GM21786 (cell line): ENCODE measurements at regions not wholly inside any gene's neighbourhood (a gene's known extent, or its start where the extent isn't known, plus 50 kb on each side); places are given as distances from the start of the nearest gene placed in this dataset.

Experiments used
- ATAC-seq: cut with Tn5 transposase; IDR thresholded peaks from one replicate; pipeline ENCODE4 v1.9.1; 2021; ENCODE audit not compliant: unreplicated experiment

- ATAC-seq: no peak
Measured at GRCh38 chr5:174229514-174230370, 184.2 kb downstream of the NSG2 start.

GRCh38 chr5:174231956-174232487 lies 186.5 kb downstream of the NSG2 start:
- no peak for ATAC-seq

GRCh38 chr5:174234388-174234787 lies 188.9 kb downstream of the NSG2 start:
- no peak for ATAC-seq

- no peak for ATAC-seq
Measured at GRCh38 chr5:174235221-174236011, 189.9 kb downstream of the NSG2 start.

- ATAC-seq: no peak
Measured at GRCh38 chr5:174236070-174236469, 190.6 kb downstream of the NSG2 start.

- no peak for ATAC-seq
Measured at GRCh38 chr5:174239718-174240117, 194.2 kb downstream of the NSG2 start.

GRCh38 chr5:174242573-174242972 lies 197.1 kb downstream of the NSG2 start:
- ATAC-seq: no peak

- no peak for ATAC-seq
Measured at GRCh38 chr5:174243904-174244303, 198.4 kb downstream of the NSG2 start.

GRCh38 chr5:174245516-174246075 lies 200.1 kb downstream of the NSG2 start:
- ATAC-seq: no peak

- ATAC-seq: no peak
Measured at GRCh38 chr5:174246743-174247142, 201.2 kb downstream of the NSG2 start.

GRCh38 chr5:174247301-174247700 lies 201.8 kb downstream of the NSG2 start:
- ATAC-seq: no peak

- no peak for ATAC-seq
Measured at GRCh38 chr5:174251305-174252000, 205.9 kb downstream of the NSG2 start.

GRCh38 chr5:174252121-174252520 lies 206.6 kb downstream of the NSG2 start:
- no peak for ATAC-seq

GRCh38 chr5:174259696-174260420 lies 214.4 kb downstream of the NSG2 start:
- ATAC-seq: no peak

- ATAC-seq: no peak
Measured at GRCh38 chr5:174271316-174271715, 225.8 kb downstream of the NSG2 start.

GRCh38 chr5:174272671-174273070 lies 227.2 kb downstream of the NSG2 start:
- peak; percentile 22 for ATAC-seq

GRCh38 chr5:174273325-174273724 lies 227.8 kb downstream of the NSG2 start:
- ATAC-seq: peak; percentile 86

GRCh38 chr5:174275959-174276358 lies 230.5 kb downstream of the NSG2 start:
- no peak for ATAC-seq

- ATAC-seq: no peak
Measured at GRCh38 chr5:174281089-174281760, 235.7 kb downstream of the NSG2 start.

- no peak for ATAC-seq
Measured at GRCh38 chr5:174281855-174282254, 236.3 kb downstream of the NSG2 start.
